ENCODE measurements at regions not wholly inside any gene's neighbourhood (a gene's known extent, or its start where the extent isn't known, plus 50 kb on each side); places are given as distances from the start of the nearest gene placed in this dataset.

DNA sequence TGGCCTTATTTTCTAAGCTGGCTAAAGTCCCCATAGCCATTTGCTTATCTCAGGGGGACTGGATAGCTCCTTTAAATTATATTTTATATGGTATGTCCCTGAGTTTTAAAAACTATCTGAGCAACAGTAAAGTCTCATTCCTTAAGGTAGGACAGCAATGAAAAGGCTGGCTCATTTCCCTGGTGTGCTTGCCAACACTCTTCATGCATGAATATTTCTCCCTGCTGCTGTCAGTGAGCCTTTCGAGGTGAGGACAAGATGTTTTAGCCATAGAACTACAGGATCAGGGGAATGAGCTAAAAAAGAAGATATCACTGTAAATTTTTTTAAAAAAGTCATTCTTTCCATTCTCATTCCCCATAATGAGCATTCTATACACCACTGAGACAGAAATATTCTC is 427.3 kb upstream of the FAM241A start:
- no peak for TF ChIP-seq EZH2phosphoT487 (conservative IDR thresholded peaks at IDR 0.05; ENCODE audit: low read length)
- TF ChIP-seq, protein P1, sequence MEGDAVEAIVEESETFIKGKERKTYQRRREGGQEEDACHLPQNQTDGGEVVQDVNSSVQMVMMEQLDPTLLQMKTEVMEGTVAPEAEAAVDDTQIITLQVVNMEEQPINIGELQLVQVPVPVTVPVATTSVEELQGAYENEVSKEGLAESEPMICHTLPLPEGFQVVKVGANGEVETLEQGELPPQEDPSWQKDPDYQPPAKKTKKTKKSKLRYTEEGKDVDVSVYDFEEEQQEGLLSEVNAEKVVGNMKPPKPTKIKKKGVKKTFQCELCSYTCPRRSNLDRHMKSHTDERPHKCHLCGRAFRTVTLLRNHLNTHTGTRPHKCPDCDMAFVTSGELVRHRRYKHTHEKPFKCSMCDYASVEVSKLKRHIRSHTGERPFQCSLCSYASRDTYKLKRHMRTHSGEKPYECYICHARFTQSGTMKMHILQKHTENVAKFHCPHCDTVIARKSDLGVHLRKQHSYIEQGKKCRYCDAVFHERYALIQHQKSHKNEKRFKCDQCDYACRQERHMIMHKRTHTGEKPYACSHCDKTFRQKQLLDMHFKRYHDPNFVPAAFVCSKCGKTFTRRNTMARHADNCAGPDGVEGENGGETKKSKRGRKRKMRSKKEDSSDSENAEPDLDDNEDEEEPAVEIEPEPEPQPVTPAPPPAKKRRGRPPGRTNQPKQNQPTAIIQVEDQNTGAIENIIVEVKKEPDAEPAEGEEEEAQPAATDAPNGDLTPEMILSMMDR (IDR thresholded peaks at IDR 0.05; ENCODE audit: insufficient read depth, low read length, poor library complexity, severe bottlenecking) = no peak
